Epithelial cell of esophagus (primary cell): ENCODE measurements at regions not wholly inside any gene's neighbourhood (a gene's known extent, or its start where the extent isn't known, plus 50 kb on each side); places are given as distances from the start of the nearest gene placed in this dataset.
A peak's percentile ranks its signal among the peaks of the same experiment; 100 is the strongest.

Experiments used
- DNase-seq: peaks from one replicate; pipeline ENCODE4 v3.0.0; 2010; ENCODE audit warnings: low read depth
- H3K4me3 ChIP-seq: 2 replicates; pipeline ENCODE4 v1.5.1; 2011; ENCODE audit warnings: mild to moderate bottlenecking, low read length, control low read depth
- CTCF ChIP-seq: IDR thresholded peaks from 2 replicates; pipeline ENCODE4 v1.5.1; 2011; ENCODE audit warnings: low read depth, mild to moderate bottlenecking, low read length, control low read depth, inconsistent platforms; ENCODE audit not compliant: insufficient read depth; ENCODE audit errors: missing control alignments

- H3K4me3 ChIP-seq, result no peak overlapping the region
- TF ChIP-seq CTCF, result no peak
- DNase-seq, result peak; percentile 67
These were observed 180.3 kb downstream of the ABHD5 start for GRCh38 chr3:43870844-43871626.

- DNase-seq, result no peak
- no peak for TF ChIP-seq CTCF
- H3K4me3 ChIP-seq, result no peak overlapping the region
These were observed 181.0 kb downstream of the ABHD5 start for GRCh38 chr3:43871627-43872245.

- TF ChIP-seq CTCF, result no peak
- DNase-seq, result peak; percentile 90
- no peak overlapping the region for H3K4me3 ChIP-seq
These were observed 181.6 kb downstream of the ABHD5 start for GRCh38 chr3:43872301-43872700.

GRCh38 chr3:43872901-43873300, 182.2 kb downstream of the ABHD5 start:
- no peak overlapping the region for H3K4me3 ChIP-seq
- TF ChIP-seq CTCF, result no peak
- peak; percentile 24 for DNase-seq

GRCh38 chr3:43873723-43874122, 183.0 kb downstream of the ABHD5 start:
- TF ChIP-seq CTCF, result no peak
- no peak overlapping the region for H3K4me3 ChIP-seq
- no peak for DNase-seq

- DNase-seq, result peak; percentile 78
- H3K4me3 ChIP-seq, result no peak overlapping the region
- TF ChIP-seq CTCF, result no peak
These were observed 183.6 kb downstream of the ABHD5 start for GRCh38 chr3:43874290-43874689.
